ENCODE measurements at regions not wholly inside any gene's neighbourhood (a gene's known extent, or its start where the extent isn't known, plus 50 kb on each side); places are given as distances from the start of the nearest gene placed in this dataset.

- H3K4me1 ChIP-seq, result no peaks in the 10 kb centered on the region
- no peak for DNase-seq
- no peak for TF ChIP-seq CTCF (IDR thresholded peaks at IDR 0.05)
- no peak for TF ChIP-seq POLR2A (IDR thresholded peaks at IDR 0.05)
- intact Hi-C loops (cut with DNase I; ENCODE audit: low total_unique reads), result no loop called here
- no peaks in the 10 kb centered on the region for H3K36me3 ChIP-seq (ENCODE audit: low read depth, missing control alignments)
- no peaks in the 10 kb centered on the region for H3K9me3 ChIP-seq
- H3K27ac ChIP-seq, result no peak overlapping the region
- no peak overlapping the region for H3K4me3 ChIP-seq
- no peaks in the 10 kb centered on the region for H3K27me3 ChIP-seq
These were observed 823.5 kb downstream of the PCDH17 start for GRCh38 chr13:58455094-58455493.

GRCh38 chr13:58461217-58461616 is 829.7 kb downstream of the PCDH17 start:
- Histone ChIP-seq H3K9me3 (no peaks in the 10 kb centered on the region), H3K4me3 (no peak overlapping the region), H3K27ac (no peak overlapping the region), H3K36me3 (ENCODE audit: low read depth, missing control alignments) (no peaks in the 10 kb centered on the region), H3K4me1 (no peaks in the 10 kb centered on the region), H3K27me3 (no peaks in the 10 kb centered on the region)
- DNase-seq, result no peak
- 62 to 64% methylated on average over 2 of the region's 2 CpGs for WGBS, 2 donors
- intact Hi-C loops (cut with DNase I; ENCODE audit: low total_unique reads), result no loop called here
- TF ChIP-seq CTCF (IDR thresholded peaks at IDR 0.05), result no peak
- TF ChIP-seq POLR2A (IDR thresholded peaks at IDR 0.05), result no peak

GRCh38 chr13:58463841-58464240 is 832.3 kb downstream of the PCDH17 start:
- intact Hi-C loops (cut with DNase I; ENCODE audit: low total_unique reads), result no loop called here
- DNase-seq, result no peak
- TF ChIP-seq POLR2A (IDR thresholded peaks at IDR 0.05) (no peak), CTCF (IDR thresholded peaks at IDR 0.05) (no peak)
- Histone ChIP-seq H3K27ac (no peak overlapping the region), H3K4me1 (no peaks in the 10 kb centered on the region), H3K36me3 (ENCODE audit: low read depth, missing control alignments) (no peaks in the 10 kb centered on the region), H3K9me3 (no peaks in the 10 kb centered on the region), H3K4me3 (no peak overlapping the region), H3K27me3 (no peaks in the 10 kb centered on the region)

GRCh38 chr13:58467176-58467575 is 835.6 kb downstream of the PCDH17 start:
- TF ChIP-seq CTCF (IDR thresholded peaks at IDR 0.05), result no peak
- no peak for TF ChIP-seq POLR2A (IDR thresholded peaks at IDR 0.05)
- DNase-seq, result no peak
- no peaks in the 10 kb centered on the region for H3K27me3 ChIP-seq
- intact Hi-C loops (cut with DNase I; ENCODE audit: low total_unique reads), result no loop called here
- no peaks in the 10 kb centered on the region for H3K36me3 ChIP-seq (ENCODE audit: low read depth, missing control alignments)
- no peak overlapping the region for H3K27ac ChIP-seq
- no peaks in the 10 kb centered on the region for H3K4me1 ChIP-seq
- no peaks in the 10 kb centered on the region for H3K9me3 ChIP-seq
- H3K4me3 ChIP-seq, result no peak overlapping the region
- WGBS, 2 donors, result 42 to 57% methylated on average over 4 of the region's 4 CpGs

- H3K4me1 ChIP-seq, result no peaks in the 10 kb centered on the region
- TF ChIP-seq POLR2A (IDR thresholded peaks at IDR 0.05) (no peak), CTCF (IDR thresholded peaks at IDR 0.05) (no peak)
- 60 to 74% methylated on average over 3 of the region's 3 CpGs for WGBS, 2 donors
- intact Hi-C loops (cut with DNase I; ENCODE audit: low total_unique reads), result no loop called here
- no peaks in the 10 kb centered on the region for H3K9me3 ChIP-seq
- H3K27me3 ChIP-seq, result no peaks in the 10 kb centered on the region
- H3K36me3 ChIP-seq (ENCODE audit: low read depth, missing control alignments), result no peaks in the 10 kb centered on the region
- DNase-seq, result no peak
- H3K4me3 ChIP-seq, result no peak overlapping the region
- H3K27ac ChIP-seq, result no peak overlapping the region
These were observed 840.9 kb downstream of the PCDH17 start for GRCh38 chr13:58472483-58472882.
